ENCODE measurements at regions not wholly inside any gene's neighbourhood (a gene's known extent, or its start where the extent isn't known, plus 50 kb on each side); places are given as distances from the start of the nearest gene placed in this dataset.

- H3K27me3 ChIP-seq, result peaks cover 0 to under 1% (median 0%) of the 10 kb centered on the region in 3 donors
- ATAC-seq (no peak), DNase-seq (no peak)
- H3K36me3 ChIP-seq, result no peaks in the 10 kb centered on the region
- H3K4me1 ChIP-seq, result no peaks in the 10 kb centered on the region
- no peak overlapping the region for H3K4me3 ChIP-seq
- in situ Hi-C loops (cut with MboI; ENCODE audit: low sequenced_read_pairs in 4 of 4) (no loop called here), intact Hi-C loops (cut with DNase I; ENCODE audit: low total_unique reads) (no loop called here)
- no peak overlapping the region for H3K27ac ChIP-seq
- TF ChIP-seq CTCF (IDR thresholded peaks at IDR 0.05 in 4 of 5, conservative IDR thresholded peaks at IDR 0.05 in 1 of 5), result no peak
- no peak for TF ChIP-seq POLR2A (IDR thresholded peaks at IDR 0.05)
- no peaks in the 10 kb centered on the region for H3K9me3 ChIP-seq
Observed at GRCh38 chr2:238697193-238698071, 150.5 kb upstream of the TWIST2 start.

GRCh38 chr2:238698072-238698352, 149.9 kb upstream of the TWIST2 start:
- DNase-seq, result no peak
- H3K4me3 ChIP-seq, result no peak overlapping the region
- H3K4me1 ChIP-seq, result no peaks in the 10 kb centered on the region
- intact Hi-C loops (cut with DNase I; ENCODE audit: low total_unique reads) (no loop called here), in situ Hi-C loops (cut with MboI; ENCODE audit: low sequenced_read_pairs in 4 of 4) (no loop called here)
- H3K9me3 ChIP-seq, result no peaks in the 10 kb centered on the region
- ATAC-seq, result no peak
- H3K36me3 ChIP-seq, result no peaks in the 10 kb centered on the region
- H3K27me3 ChIP-seq, result no peaks in the 10 kb centered on the region
- TF ChIP-seq CTCF (IDR thresholded peaks at IDR 0.05 in 4 of 5, conservative IDR thresholded peaks at IDR 0.05 in 1 of 5) (no peak), POLR2A (IDR thresholded peaks at IDR 0.05) (no peak)
- H3K27ac ChIP-seq, result no peak overlapping the region

- Histone ChIP-seq H3K27me3 (no peaks in the 10 kb centered on the region), H3K27ac (no peak overlapping the region), H3K36me3 (no peaks in the 10 kb centered on the region), H3K9me3 (no peaks in the 10 kb centered on the region), H3K4me3 (no peak overlapping the region), H3K4me1 (no peaks in the 10 kb centered on the region)
- TF ChIP-seq POLR2A (IDR thresholded peaks at IDR 0.05), result no peak
- TF ChIP-seq CTCF (IDR thresholded peaks at IDR 0.05 in 4 of 5, conservative IDR thresholded peaks at IDR 0.05 in 1 of 5), result no peak
- intact Hi-C loops (cut with DNase I; ENCODE audit: low total_unique reads), result no loop called here
- ATAC-seq (no peak), DNase-seq (no peak)
- in situ Hi-C loops (cut with MboI; ENCODE audit: low sequenced_read_pairs in 4 of 4), result no loop called here
Observed at GRCh38 chr2:238698451-238699306, 149.2 kb upstream of the TWIST2 start.

GRCh38 chr2:238699307-238700116, 148.4 kb upstream of the TWIST2 start:
- no peaks in the 10 kb centered on the region for H3K27me3 ChIP-seq
- no peaks in the 10 kb centered on the region for H3K4me1 ChIP-seq
- in situ Hi-C loops (cut with MboI; ENCODE audit: low sequenced_read_pairs in 4 of 4) (no loop called here), intact Hi-C loops (cut with DNase I; ENCODE audit: low total_unique reads) (no loop called here)
- H3K4me3 ChIP-seq, result no peak overlapping the region
- H3K36me3 ChIP-seq, result no peaks in the 10 kb centered on the region
- H3K27ac ChIP-seq, result no peak overlapping the region
- DNase-seq, result no peak
- no peak for ATAC-seq
- H3K9me3 ChIP-seq, result no peaks in the 10 kb centered on the region
- TF ChIP-seq CTCF (IDR thresholded peaks at IDR 0.05 in 4 of 5, conservative IDR thresholded peaks at IDR 0.05 in 1 of 5) (no peak), POLR2A (IDR thresholded peaks at IDR 0.05) (no peak)
